GM19372 (cell line): ENCODE measurements at regions not wholly inside any gene's neighbourhood (a gene's known extent, or its start where the extent isn't known, plus 50 kb on each side); places are given as distances from the start of the nearest gene placed in this dataset.
"Not testable (repeated sequence)": the region's sequence is repeated elsewhere in the genome, so short reads cannot be mapped to it uniquely, and the experiment has no call there.

ENCODE experiments used
- ATAC-seq: cut with Tn5 transposase; IDR thresholded peaks from one replicate; pipeline ENCODE4 v1.9.1; 2021; ENCODE audit warnings: mild to moderate bottlenecking, low read depth, moderate library complexity; ENCODE audit not compliant: unreplicated experiment

GRCh38 chr9:28396058-28396457, 822.8 kb upstream of the C9orf72 start:
- no peak for ATAC-seq

GRCh38 chr9:28407351-28407750, 834.1 kb upstream of the C9orf72 start:
- ATAC-seq = no peak

GRCh38 chr9:28409919-28410318, 836.6 kb upstream of the C9orf72 start:
- ATAC-seq = no peak

- ATAC-seq = no peak
Observed at GRCh38 chr9:28410411-28410810, 837.1 kb upstream of the C9orf72 start.

- no peak for ATAC-seq
Observed at GRCh38 chr9:28413471-28413870, 840.2 kb upstream of the C9orf72 start.

- no peak for ATAC-seq
Observed at GRCh38 chr9:28423255-28423654, 850.0 kb upstream of the C9orf72 start.

GRCh38 chr9:28435456-28435855, 862.2 kb upstream of the C9orf72 start:
- no peak for ATAC-seq

GRCh38 chr9:28439688-28440087, 866.4 kb upstream of the C9orf72 start:
- no peak for ATAC-seq

- no peak for ATAC-seq
Observed at GRCh38 chr9:28443461-28443860, 870.2 kb upstream of the C9orf72 start.

GRCh38 chr9:28444637-28445036, 871.4 kb upstream of the C9orf72 start:
- ATAC-seq = no peak

GRCh38 chr9:28445211-28445610, 871.9 kb upstream of the C9orf72 start:
- no peak for ATAC-seq

- ATAC-seq = no peak
Observed at GRCh38 chr9:28453918-28454317, 880.6 kb upstream of the C9orf72 start.

GRCh38 chr9:28456861-28457260, 883.6 kb upstream of the C9orf72 start:
- no peak for ATAC-seq

GRCh38 chr9:28464481-28465216, 891.4 kb upstream of the C9orf72 start:
- no peak for ATAC-seq

- ATAC-seq = no peak
Observed at GRCh38 chr9:28471261-28471660, 898.0 kb upstream of the C9orf72 start.

GRCh38 chr9:28487561-28487960, 914.3 kb upstream of the C9orf72 start:
- ATAC-seq = no peak

- no peak for ATAC-seq
Observed at GRCh38 chr9:28491121-28491520, 917.8 kb upstream of the C9orf72 start.

GRCh38 chr9:28498168-28498567, 924.9 kb upstream of the C9orf72 start:
- not testable (repeated sequence) for ATAC-seq

GRCh38 chr9:28502189-28502588, 928.9 kb upstream of the C9orf72 start:
- ATAC-seq = no peak

- no peak for ATAC-seq
Observed at GRCh38 chr9:28502741-28503140, 929.5 kb upstream of the C9orf72 start.

GRCh38 chr9:28503573-28503972, 930.3 kb upstream of the C9orf72 start:
- ATAC-seq = no peak

GRCh38 chr9:28518439-28518838, 945.2 kb upstream of the C9orf72 start:
- no peak for ATAC-seq

- not testable (repeated sequence) for ATAC-seq
Observed at GRCh38 chr9:28524309-28524708, 951.0 kb upstream of the C9orf72 start.
